ENCODE measurements at regions not wholly inside any gene's neighbourhood (a gene's known extent, or its start where the extent isn't known, plus 50 kb on each side); places are given as distances from the start of the nearest gene placed in this dataset.

DNA sequence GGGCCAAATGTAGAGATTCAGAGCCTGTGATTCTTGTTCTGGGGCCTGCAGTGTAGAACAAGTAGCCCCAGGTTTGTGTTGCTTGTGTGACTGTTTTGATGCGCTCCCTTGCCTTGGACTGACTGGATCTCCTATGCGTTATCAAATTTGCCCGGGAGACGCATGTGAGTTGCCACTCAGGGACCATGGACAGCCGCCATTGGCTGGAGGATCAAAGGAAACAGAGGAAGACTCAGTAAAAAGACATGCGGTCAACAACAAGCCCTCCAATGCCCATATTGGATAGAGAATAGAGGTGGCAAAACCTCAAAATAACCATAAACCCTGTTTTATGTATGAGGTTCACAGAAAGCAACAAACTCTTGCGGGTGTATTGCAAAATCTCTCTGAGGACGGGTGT lies 327.5 kb upstream of the IGFBP7 start:
- no peak for DNase-seq (ENCODE audit: low read depth in 1 of 2, low spot score in 1 of 2)

DNA sequence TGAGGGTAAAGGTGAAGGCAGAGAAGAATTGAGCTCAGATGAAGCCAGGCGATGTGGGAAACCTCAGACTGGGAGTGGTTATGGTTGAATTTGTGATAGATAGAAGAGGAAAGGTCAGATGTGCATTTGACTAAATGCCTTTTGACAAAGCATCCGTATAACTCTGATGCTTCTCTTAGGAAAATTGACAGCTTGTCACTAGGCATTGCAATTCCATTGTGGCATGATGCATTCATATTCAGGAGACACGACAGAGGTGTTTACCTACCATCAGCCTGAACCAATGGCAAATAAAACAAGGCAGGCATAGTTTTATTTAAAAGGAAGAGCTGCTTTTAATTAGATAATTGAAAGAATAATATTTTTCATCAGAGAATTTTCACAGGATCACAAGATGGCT lies 325.1 kb upstream of the IGFBP7 start:
- no peak for DNase-seq (ENCODE audit: low read depth in 1 of 2, low spot score in 1 of 2)

DNA sequence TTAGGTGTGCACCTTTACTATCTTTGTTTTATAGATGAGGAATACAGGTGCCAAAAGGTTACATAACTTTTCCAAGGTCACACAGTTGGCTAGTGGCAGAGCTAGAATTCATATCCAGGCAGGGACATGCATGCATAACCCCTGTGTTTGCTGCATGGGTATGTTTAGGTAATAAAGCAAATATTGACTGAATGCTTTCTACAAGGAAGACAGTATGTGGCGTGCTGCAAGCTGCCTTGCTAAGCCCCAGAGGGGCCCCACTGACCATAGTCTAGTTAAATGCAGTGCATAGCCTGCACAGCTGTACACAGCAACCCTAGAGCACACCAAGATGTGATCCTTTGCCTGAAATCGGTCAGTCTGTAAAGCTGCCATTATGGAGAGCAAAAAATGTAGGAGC lies 320.5 kb upstream of the IGFBP7 start:
- DNase-seq (ENCODE audit: low read depth in 1 of 2, low spot score in 1 of 2), result no peak

DNA sequence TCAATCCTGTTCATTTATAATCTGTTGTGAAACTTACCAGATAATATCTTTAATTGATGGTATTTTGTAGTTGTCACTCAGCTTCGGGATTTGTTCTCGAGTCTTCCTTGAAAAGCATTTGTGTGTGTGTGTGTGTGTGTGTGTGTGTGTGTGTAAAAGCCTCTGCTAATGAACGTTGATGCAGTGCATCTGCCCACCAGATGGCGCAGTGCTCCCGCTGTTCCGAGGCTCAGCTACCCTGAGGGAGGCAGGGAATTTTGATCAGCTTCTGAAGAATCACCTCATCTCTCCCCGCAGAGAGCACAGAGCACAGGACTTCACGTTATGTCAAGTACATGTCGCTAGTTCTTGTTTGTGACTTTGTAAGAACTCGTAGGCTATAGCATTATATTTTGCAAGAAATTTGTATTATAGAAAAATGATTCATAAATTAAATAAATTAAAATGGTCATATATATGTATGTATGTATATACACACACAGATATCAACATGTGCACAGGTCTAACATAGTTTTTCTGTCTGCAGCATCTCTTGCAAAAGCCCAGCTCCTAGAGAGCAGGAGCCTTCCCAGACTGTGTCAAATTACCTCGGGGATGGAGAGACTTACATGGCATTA lies 316.7 kb upstream of the IGFBP7 start:
- no peak for DNase-seq (ENCODE audit: low read depth in 1 of 2, low spot score in 1 of 2)

DNA sequence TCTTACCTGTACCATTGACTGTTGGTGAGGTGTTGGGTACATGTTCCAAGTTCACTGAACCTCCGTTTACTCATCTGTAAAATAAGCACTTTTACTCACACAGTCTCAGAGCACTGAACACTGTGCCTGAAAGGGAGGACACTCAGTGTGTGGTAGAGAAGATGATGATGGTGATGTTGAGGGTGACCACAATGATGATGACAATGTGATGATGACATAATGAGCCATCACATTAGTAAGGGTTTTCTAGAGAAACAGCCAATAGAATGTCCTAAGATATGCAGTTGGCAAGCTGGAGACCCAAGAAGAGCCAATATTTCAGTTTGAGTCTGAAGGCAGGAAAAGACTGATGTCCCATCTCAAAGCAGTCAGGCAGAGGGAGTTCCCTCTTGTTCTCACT lies 315.4 kb upstream of the IGFBP7 start:
- no peak for DNase-seq (ENCODE audit: low read depth in 1 of 2, low spot score in 1 of 2)

DNA sequence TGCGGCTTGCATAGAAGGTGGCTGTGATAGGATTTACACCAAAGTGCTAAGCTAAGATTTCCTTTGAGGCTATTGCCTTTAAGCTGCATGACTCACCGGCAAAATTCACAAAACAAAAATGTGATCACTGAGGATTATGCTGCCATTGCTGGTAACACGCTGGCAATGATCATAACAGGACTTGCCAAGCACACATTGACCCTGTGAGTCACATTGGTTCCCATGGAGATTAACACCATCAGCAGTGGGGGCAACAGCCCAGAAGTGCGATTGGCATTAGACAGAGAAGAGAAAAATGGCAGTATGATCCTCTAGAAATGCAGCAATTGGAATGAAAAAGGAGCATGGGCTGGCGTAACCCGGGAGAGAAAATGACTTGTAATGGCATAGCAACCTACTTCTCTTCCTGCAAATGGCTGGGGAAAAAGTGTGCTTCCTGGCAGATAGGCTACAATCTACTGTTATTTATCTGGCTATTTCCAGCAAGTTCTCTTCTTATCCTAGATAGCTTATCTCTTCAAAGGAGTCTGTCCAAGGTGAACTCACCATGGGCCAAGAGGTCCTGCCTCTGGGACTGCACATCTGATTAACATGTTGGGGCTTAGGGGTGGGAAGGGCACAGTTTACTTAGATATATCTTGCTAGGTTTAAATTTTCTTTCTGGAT lies 314.2 kb upstream of the IGFBP7 start:
- no peak for DNase-seq (ENCODE audit: low read depth in 1 of 2, low spot score in 1 of 2)

DNA sequence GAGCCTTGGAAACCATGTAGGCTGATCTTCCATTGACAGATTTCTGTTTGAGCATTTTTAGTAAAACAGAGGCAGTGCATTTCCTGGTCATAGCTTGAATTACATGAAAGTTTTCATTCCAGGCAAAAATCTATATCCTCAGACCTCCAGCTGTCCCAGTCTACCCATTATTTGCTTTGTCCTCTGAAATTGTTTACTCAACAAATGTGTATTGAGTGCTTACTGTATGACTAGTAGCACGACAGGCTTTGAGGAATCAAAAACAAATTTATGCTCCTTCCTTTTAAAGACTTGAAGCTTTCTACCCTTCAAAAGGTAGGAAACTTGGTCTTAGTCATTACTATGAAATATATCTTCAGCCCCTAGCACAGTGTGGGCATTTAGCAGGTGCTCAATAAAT lies 307.9 kb upstream of the IGFBP7 start:
- DNase-seq (ENCODE audit: low read depth in 1 of 2, low spot score in 1 of 2), result no peak

DNA sequence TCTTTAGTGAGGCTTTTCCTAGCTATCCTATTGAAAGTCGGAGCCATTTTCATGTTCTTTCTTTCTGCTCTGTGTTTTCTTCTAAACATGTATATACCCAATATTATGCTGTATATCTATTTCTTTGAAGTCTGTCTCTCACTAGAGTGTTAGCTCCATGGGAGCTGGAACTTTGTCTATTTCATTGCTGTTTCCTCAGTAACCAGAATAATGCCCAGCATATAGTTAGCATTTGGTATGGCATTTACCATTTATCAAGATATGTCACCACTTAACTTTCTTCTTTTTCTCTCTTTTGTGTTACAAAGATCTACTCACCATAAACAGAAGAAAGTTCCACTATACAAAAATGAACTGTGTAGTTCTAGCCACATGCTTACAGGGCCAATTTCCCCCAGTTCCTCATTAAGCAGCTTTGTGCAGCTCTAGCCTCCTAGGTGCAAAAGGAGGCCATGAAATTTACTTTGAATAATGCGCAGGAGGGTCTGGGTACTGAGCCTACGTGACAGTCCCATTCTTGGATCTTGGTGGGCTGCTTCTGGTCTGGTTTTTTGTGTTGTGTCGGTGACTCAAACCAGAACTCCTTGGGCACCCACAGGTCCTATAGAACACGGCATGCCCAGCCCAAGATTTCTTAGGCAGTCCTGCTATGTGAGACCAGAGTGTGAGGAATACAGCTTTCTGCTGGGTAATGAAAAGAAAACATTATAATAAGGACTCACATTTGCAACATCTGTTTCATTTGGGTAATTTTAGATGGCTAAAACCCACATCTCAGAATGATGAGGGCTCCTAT lies 302.3 kb upstream of the IGFBP7 start:
- no peak for DNase-seq (ENCODE audit: low read depth in 1 of 2, low spot score in 1 of 2)

DNA sequence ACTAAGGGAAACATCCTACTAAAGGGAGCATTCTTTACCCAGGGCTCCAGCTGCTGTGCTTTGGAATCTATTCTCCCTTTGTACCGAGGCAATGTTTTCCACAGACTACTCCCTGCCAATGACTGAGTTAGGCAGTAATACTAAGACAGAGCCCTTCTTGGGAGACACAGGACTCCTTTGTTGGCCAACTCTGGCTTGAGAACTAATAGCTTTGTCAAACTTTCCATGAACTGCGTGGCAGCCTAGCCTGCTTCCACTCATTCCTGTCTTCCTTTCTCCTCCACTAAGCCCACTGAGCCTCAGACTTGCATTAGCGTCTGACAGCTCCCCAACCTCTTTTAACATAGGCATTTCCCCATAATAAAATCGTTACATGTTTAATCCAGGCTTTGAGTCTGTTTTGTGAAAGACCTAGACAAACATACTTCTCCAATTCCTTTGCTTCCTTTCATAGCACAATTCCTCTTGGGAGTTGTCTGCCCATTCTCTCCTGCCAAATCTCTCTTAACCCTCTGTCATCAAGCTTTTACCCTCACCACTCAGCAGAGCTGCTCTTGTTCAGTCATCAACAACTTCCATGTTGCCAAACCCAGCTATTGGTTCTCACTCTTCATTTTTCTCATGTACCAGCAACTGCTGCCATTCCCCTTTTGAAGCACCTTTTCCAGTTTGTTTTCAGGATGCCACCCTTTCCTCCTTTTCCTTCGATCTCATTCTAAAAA lies 300.3 kb upstream of the IGFBP7 start:
- no peak for DNase-seq (ENCODE audit: low read depth in 1 of 2, low spot score in 1 of 2)

DNA sequence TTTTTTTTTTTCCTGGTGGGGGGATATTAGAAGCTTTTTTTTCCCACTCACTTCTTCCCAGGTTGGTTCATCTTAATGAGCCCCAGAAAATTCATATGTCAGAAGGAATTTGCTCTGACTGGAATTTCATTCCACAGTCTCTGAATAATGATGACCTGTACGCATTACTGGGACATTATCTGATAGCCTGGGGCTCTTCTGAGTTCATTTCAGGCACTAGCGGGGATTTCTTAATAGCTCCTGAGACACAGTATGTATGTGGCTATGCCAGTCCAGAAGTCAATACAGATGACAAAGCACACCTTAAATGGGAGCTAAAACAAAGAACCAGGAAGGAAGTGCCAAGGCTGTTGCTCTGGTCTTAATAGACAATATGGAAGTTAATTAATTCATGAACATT lies 295.2 kb upstream of the IGFBP7 start:
- no peak for DNase-seq (ENCODE audit: low read depth in 1 of 2, low spot score in 1 of 2)

DNA sequence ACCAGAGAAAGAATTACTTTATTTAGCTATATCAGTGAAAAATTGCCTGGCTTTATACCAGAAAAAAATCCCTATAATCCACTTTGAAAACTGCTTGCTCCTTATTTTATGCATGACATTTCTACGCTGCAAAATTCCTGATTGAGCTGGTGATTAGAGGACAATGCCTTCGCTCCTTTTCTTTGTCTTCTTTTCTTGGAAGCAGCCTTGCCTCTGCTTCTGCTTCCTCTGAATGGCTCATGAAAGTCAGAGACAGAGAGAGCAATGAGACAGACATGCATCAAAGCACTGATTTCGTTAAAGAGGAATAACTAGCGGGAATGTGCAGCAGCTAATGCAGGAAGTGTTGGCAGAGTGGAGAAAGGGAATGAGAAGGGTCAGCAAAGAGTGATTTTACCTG lies 294.3 kb upstream of the IGFBP7 start:
- no peak for DNase-seq (ENCODE audit: low read depth in 1 of 2, low spot score in 1 of 2)

DNA sequence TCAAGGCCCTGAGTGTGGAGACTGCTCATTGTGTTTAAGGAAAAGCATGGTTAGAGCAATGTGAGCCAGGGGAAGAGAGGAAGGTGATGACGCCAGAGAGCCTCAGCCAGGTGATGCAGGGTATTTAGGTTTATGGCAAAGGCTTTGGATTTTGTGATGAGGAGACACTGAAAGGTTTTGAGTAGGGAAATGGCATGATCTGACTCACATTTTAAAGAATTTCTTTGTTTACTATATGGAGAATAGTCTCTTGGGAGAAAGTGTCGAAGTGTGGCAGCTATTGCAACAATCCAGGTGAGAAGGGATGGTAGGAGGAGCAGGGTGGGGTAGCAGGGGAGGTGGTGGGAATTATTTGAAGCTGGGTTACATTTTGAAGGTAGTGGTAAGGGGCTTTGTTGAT lies 293.4 kb upstream of the IGFBP7 start:
- no peak for DNase-seq (ENCODE audit: low read depth in 1 of 2, low spot score in 1 of 2)

DNA sequence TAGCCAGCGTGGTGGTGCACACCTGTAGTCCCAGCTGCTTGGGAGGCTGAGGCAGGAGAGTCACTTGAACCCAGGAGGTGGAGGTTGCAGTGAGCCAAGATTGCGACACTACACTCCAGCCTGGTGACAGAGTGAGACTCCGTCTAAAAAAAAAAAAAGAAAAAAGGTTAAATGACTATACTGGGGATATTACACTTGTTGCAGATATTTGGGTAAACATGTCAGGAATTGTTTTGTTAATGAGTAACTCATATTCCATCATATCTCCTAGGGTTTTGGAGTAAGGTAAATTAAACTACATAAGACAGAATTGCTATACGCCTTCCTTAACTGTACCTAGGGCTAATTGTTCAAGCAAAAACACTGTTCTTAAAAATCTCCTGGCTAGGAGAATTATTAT lies 291.4 kb upstream of the IGFBP7 start:
- no peak for DNase-seq (ENCODE audit: low read depth in 1 of 2, low spot score in 1 of 2)

DNA sequence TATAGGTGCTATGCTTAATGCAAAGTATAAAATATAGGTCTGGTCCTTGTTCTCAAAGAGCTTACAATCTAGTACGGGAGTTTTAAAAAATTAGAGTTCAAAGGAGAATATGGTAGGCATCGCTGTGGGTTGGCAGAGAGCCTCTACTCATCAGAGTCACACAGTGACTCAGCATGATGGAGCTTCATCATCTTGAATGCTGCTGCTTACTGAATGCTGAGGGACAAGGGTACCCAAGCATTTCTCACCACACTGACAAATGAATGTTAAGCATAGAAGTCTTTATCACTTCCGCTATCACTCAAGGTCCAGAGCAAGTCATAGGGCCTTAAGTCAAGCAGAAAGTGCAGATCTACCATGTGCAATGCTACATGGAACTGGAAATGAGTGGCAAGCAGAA lies 268.6 kb upstream of the IGFBP7 start:
- no peak for DNase-seq (ENCODE audit: low read depth in 1 of 2, low spot score in 1 of 2)

DNA sequence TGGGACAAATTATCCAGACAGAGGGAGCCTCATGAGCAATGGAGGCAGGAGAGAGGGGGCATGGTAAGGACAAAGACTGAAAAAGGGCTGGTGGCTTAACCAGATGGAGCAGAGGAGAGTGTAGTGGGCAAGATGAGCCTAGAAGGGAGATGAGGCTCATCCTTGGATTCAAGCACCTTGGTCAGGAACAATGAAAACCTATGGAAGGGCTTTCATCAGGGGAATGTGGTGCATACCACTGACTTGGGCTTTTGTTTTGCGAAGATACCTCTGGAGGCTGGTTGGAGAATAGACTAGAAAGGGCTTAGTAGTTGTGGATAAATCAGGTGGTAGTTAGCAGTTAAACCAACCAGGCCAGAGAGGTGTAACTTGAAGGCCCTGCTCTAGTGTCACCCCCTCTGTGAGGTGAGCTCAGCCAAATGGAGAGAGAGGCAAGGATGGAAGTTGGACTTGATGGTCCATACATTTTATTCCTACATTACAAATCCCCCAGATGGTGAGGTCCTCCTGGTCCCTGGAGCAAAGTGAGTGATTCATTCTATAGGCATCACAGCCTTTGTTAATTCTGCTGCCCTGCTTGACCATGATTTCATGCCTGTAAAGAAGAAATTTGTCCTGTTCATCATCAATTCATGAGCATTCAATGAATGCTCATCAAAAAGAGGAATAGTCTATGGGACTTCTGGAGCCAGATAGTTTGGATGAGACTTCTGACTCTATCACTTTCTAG lies 264.8 kb upstream of the IGFBP7 start:
- no peak for DNase-seq (ENCODE audit: low read depth in 1 of 2, low spot score in 1 of 2)

DNA sequence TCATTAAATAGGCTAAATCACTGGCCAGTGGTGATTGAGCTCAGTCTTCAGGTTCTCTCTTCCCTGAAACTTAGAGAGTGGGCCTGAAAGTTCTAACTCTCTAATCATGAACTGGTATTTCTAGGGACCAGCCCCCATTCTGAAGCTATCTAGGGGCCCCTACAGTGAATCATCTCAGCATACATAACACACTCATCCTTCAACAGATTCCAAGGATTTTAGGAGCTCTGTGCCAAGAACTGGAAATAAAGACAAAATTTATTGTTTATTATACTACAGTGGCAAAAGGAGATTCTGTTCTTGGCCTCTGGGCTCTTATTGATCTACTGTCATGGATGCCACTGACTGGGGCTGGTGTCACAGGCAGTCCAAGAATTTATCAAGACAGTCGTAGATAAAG lies 263.8 kb upstream of the IGFBP7 start:
- no peak for DNase-seq (ENCODE audit: low read depth in 1 of 2, low spot score in 1 of 2)

DNA sequence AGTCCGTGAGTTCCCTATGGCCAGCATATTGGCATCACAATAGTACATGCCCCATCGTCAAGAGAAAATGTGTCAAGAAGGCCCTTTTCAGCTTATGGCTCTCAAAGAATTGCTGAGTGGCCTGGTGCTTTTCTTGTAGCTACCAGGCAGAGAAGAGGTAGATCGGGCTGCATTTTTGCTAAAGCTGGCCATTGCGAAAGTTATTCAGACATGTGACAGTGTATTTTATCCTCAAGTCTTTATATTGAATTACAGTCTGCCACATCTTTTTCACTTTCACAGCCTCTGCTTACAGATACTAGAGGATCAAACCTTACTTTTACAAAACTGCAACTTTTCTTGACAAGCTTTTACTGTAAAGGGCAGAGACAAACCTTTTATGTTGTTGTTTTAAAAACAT lies 261.5 kb upstream of the IGFBP7 start:
- no peak for DNase-seq (ENCODE audit: low read depth in 1 of 2, low spot score in 1 of 2)

DNA sequence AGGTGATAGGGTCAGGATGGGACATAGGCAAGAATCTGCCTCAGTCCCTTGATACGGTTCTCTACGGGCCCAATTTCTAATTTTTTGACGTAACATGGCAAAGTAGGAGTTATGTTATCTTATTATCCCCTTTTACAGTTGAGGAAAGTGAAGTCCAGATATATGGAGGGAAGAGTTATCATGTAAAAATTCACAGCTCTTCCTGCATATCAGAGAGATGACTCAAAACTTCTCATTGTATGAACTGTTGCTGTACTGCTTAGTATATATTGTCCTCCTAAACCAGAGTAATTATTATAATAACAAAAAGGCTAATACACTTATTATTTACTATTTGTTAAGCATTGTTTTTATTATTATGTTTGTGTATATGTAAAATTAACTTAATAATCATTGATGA lies 260.5 kb upstream of the IGFBP7 start:
- no peak for DNase-seq (ENCODE audit: low read depth in 1 of 2, low spot score in 1 of 2)

DNA sequence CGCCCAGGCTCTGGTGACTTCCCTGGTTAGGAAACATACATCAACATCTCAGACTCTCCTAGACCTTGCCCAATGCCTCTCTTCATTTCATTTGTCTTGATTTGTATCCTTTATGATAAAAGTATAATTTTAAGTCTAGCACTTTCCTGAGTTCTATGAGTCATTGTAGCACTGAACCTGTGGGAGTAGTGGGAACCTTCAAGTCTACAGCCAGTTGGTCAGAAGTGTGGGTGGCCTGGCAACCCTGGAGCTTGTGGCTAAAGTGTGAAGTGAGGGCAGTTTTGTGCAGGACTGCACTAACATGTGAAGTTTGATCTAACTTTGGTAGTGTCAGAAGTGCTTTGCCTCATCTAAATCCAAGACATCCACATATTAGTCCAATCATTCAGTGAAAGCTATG lies 259.3 kb upstream of the IGFBP7 start:
- DNase-seq (ENCODE audit: low read depth in 1 of 2, low spot score in 1 of 2), result no peak

DNA sequence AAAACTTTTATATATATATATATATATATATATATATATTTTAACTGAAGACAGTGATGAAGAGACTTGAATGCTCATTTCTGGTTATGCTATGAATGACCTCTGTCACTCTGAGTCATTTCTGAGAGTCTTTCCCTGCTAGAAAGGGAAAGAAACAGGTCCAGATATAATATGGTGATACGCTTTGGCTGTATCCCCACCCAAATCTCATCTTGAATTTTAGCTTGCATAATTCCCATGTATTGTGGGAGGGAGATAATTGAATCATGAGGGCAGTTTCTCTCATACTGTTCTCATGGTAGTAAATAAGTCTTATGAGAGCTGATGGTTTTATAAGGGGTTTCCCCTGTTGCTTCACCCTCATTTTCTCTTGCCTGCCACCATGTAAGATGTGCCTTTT lies 254.1 kb upstream of the IGFBP7 start:
- DNase-seq (ENCODE audit: low read depth in 1 of 2, low spot score in 1 of 2), result no peak

DNA sequence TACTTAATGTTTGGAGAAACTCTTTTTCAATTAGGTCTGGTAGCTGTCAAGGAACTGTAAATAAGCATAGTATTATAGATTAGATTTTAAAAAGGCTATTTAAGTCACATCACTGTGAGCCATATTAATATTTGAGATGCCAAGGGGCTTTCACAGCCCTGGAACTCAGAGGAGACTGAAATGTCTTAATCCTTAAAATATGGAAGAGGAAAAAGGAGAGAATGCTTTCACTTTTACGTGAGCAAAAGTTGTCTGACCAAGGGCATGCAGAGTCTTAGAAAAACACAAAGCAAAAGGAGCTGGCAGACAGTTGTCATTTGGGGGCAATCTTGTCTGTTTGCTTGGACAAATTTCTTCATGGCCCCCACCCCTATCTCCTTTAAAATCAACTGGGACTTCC lies 253.2 kb upstream of the IGFBP7 start:
- DNase-seq (ENCODE audit: low read depth in 1 of 2, low spot score in 1 of 2), result no peak
